ENCODE measurements at regions not wholly inside any gene's neighbourhood (a gene's known extent, or its start where the extent isn't known, plus 50 kb on each side); places are given as distances from the start of the nearest gene placed in this dataset.
A peak's percentile ranks its signal among the peaks of the same experiment; 100 is the strongest.

DNA sequence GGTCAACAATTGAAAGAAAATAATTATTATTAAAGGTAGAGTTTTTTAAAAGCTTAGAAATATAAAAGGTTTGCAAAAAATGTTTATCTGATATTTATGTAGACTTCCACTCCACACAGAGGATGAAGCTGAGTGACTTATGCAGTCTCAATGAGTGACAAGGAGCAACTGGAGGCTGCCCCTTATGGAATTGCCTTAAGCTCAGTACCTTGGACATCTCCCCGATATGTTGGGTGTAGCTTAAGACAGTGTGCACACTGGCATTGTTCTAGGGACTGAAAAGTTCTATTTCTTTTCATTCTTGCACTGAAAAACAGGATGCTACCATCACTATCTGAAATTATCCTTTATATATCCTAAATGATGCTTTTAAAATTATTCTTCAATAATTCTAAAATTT, 292.1 kb downstream of the PRDM5 start:
- Histone ChIP-seq H3K9ac (ENCODE audit: insufficient read depth, low read depth, low read length) (no peak overlapping the region), H3K27me3 (ENCODE audit: control insufficient read depth in 1 of 2, insufficient read depth in 2 of 2, low read length in 2 of 2) (no peaks in the 10 kb centered on the region), H3K36me3 (replicated peaks in 1 of 2; ENCODE audit: control insufficient read depth in 1 of 2, insufficient read depth in 2 of 2, low read length in 2 of 2) (no peaks in the 10 kb centered on the region), H2AFZ (ENCODE audit: low read length) (no peak overlapping the region), H3K27ac (ENCODE audit: extremely low read length, insufficient read depth, low read length) (no peak overlapping the region), H3K79me2 (ENCODE audit: insufficient read depth, low read length) (no peaks in the 10 kb centered on the region), H3K4me1 (ENCODE audit: insufficient read depth, low read length) (no peaks in the 10 kb centered on the region), H3K4me2 (ENCODE audit: low read depth, low read length) (no peak overlapping the region), H3K4me3 (replicated peaks in 1 of 3; ENCODE audit: insufficient read depth in 1 of 3, low read depth in 2 of 3, low read length in 3 of 3) (no peak overlapping the region), H3K9me3 (ENCODE audit: low read length) (no peaks in the 10 kb centered on the region), H4K20me1 (ENCODE audit: insufficient read depth, low read length) (no peaks in the 10 kb centered on the region)
- DNase-seq (ENCODE audit: low spot score), result no peak
- in situ Hi-C loops (cut with HindIII; ENCODE audit: extremely low pct_ligation_motif_present, low pct_unique_long_range_greater_than_20kb) (no loop called here), intact Hi-C loops (cut with micrococcal nuclease; ENCODE audit: unreplicated experiment) (no loop called here)
- ChIA-PET POLR2A (no interaction called here), CTCF (ENCODE audit: low intra/inter-chr PET ratio, low total read pairs) (no interaction called here)
- FAIRE-seq, result no peak
- TF ChIP-seq, protein P1, sequence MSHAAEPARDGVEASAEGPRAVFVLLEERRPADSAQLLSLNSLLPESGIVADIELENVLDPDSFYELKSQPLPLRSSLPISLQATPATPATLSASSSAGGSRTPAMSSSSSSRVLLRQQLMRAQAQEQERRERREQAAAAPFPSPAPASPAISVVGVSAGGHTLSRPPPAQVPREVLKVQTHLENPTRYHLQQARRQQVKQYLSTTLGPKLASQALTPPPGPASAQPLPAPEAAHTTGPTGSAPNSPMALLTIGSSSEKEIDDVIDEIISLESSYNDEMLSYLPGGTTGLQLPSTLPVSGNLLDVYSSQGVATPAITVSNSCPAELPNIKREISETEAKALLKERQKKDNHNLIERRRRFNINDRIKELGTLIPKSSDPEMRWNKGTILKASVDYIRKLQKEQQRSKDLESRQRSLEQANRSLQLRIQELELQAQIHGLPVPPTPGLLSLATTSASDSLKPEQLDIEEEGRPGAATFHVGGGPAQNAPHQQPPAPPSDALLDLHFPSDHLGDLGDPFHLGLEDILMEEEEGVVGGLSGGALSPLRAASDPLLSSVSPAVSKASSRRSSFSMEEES (CRISPR knock-in tag; IDR thresholded peaks at IDR 0.05), result no peak
- TF ChIP-seq AKAP8 (CRISPR knock-in tag; IDR thresholded peaks at IDR 0.05), result no peak
- TF ChIP-seq, protein P2, sequence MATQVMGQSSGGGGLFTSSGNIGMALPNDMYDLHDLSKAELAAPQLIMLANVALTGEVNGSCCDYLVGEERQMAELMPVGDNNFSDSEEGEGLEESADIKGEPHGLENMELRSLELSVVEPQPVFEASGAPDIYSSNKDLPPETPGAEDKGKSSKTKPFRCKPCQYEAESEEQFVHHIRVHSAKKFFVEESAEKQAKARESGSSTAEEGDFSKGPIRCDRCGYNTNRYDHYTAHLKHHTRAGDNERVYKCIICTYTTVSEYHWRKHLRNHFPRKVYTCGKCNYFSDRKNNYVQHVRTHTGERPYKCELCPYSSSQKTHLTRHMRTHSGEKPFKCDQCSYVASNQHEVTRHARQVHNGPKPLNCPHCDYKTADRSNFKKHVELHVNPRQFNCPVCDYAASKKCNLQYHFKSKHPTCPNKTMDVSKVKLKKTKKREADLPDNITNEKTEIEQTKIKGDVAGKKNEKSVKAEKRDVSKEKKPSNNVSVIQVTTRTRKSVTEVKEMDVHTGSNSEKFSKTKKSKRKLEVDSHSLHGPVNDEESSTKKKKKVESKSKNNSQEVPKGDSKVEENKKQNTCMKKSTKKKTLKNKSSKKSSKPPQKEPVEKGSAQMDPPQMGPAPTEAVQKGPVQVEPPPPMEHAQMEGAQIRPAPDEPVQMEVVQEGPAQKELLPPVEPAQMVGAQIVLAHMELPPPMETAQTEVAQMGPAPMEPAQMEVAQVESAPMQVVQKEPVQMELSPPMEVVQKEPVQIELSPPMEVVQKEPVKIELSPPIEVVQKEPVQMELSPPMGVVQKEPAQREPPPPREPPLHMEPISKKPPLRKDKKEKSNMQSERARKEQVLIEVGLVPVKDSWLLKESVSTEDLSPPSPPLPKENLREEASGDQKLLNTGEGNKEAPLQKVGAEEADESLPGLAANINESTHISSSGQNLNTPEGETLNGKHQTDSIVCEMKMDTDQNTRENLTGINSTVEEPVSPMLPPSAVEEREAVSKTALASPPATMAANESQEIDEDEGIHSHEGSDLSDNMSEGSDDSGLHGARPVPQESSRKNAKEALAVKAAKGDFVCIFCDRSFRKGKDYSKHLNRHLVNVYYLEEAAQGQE (IDR thresholded peaks at IDR 0.05; ENCODE audit: borderline replicate concordance in 1 of 2, low read depth in 1 of 2, low read length in 2 of 2), result peak in 1 of 2 experiments; percentile 73; a peak in 3 of 4 replicates
- BruUV-seq (replicated peaks), result no TSS peak
- WGBS (ENCODE audit: low lambda C conversion rate), result 0% methylated on average over 1 of the region's 1 CpG
- no peak for ATAC-seq

Measured in HepG2 (cell line).